K562 (cell line): ENCODE measurements at regions not wholly inside any gene's neighbourhood (a gene's known extent, or its start where the extent isn't known, plus 50 kb on each side); places are given as distances from the start of the nearest gene placed in this dataset.

Experiments
- ATAC-seq: fragments of 200-7000 bp; cut with Tn5 transposase; 3 replicates; pipeline ENCODE4 v1.9.1; 2020; ENCODE audit warnings: moderate library complexity
- BruUV-seq: library from RNA; stranded (reverse); fragments of 400-500 nt; replicated peaks from 2 replicates; lab custom pipeline; 2021; lab: Mats Ljungman, UMichigan
- CTCF ChIA-PET: fragments of 300-600 bp; formaldehyde crosslinking; extraction: SDS; loops from one replicate; lab custom pipeline; 2021; ENCODE audit warnings: low intra/inter-chr PET ratio; lab: Yijun Ruan, JAX
- POLR2A ChIA-PET: fragments of 300-600, 350-650 bp; sonication (Branson Sonifier 250); formaldehyde crosslinking; extraction: SDS; loops from one replicate; lab custom pipeline; 2021; ENCODE audit warnings: antibody characterized with exemption, inconsistent platforms; lab: Yijun Ruan, JAX
- DNase-seq, 4 experiments: peaks; one replicate each; pipeline versions ENCODE4 v3.0.0 to v3.0.0-alpha.2; 2011 to 2018; ENCODE audit warnings: low spot score in 3 of 4, mixed read lengths in 3 of 4; ENCODE audit errors: extremely low read depth in 1 of 4
- FAIRE-seq: peaks from 2 replicates; lab custom pipeline; 2011; peaks lifted over from hg19 to GRCh38; lab: Jason Lieb, UNC
- H2AFZ ChIP-seq: 2 replicates; pipeline ENCODE4 v1.6.0; 2011; ENCODE audit warnings: low read depth, low read length, control low read depth, inconsistent platforms
- H3K27ac ChIP-seq: fragments of 200-600 bp; 3 replicates; pipeline ENCODE4 v1.8.0; 2011; ENCODE audit warnings: low read depth, mild to moderate bottlenecking, control low read depth, inconsistent platforms, low read length, moderate library complexity, mixed read lengths; ENCODE audit errors: extremely low read depth
- H3K27me3 ChIP-seq, 2 experiments: fragments of 300-600 bp in 1 of 2; 2 replicates in 1 of 2; 3 replicates in 1 of 2; pipeline versions ENCODE4 v1.6.0 to v1.8.0; 2011; ENCODE audit warnings: inconsistent platforms in 2 of 2, low read length in 2 of 2, mild to moderate bottlenecking in 1 of 2, mixed read lengths in 1 of 2, moderate library complexity in 1 of 2; ENCODE audit not compliant: control insufficient read depth in 2 of 2, insufficient read depth in 2 of 2
- H3K36me3 ChIP-seq: fragments of 300-600 bp; 3 replicates; pipeline ENCODE4 v1.8.0; 2011; ENCODE audit warnings: mild to moderate bottlenecking, low read length, inconsistent platforms; ENCODE audit not compliant: control insufficient read depth, insufficient read depth
- H3K4me1 ChIP-seq, 2 experiments: fragments of 200-600 bp in 1 of 2; replicated peaks in 1 of 2; 2 replicates in 1 of 2; 3 replicates in 1 of 2; pipeline versions ENCODE4 v1.5.1 to v1.8.0; 2011; ENCODE audit warnings: inconsistent platforms in 2 of 2, low read length in 2 of 2, mild to moderate bottlenecking in 1 of 2, mixed read lengths in 1 of 2, moderate library complexity in 1 of 2; ENCODE audit not compliant: control insufficient read depth in 2 of 2, insufficient read depth in 2 of 2
- H3K4me2 ChIP-seq: 2 replicates; pipeline ENCODE4 v1.6.1; 2011; ENCODE audit warnings: low read length, control low read depth, inconsistent platforms, mixed read lengths; ENCODE audit not compliant: insufficient read depth
- H3K4me3 ChIP-seq: fragments of 200-600 bp; sonication (generic), shearing (Covaris generic); 2 replicates; pipeline ENCODE4 v1.5.1; 2016; ENCODE audit warnings: control low read depth, inconsistent platforms
- H3K79me2 ChIP-seq: fragments of 200-600 bp; 3 replicates; pipeline ENCODE4 v1.8.0; 2011; ENCODE audit warnings: low read length, inconsistent platforms; ENCODE audit not compliant: control insufficient read depth, insufficient read depth
- H3K9ac ChIP-seq, 2 experiments: 2 replicates each; pipeline versions ENCODE4 v1.6.0 to v1.6.1; 2011; ENCODE audit warnings: low read depth in 2 of 2, low read length in 2 of 2, control low read depth in 1 of 2, inconsistent platforms in 1 of 2, mild to moderate bottlenecking in 1 of 2, mixed read lengths in 1 of 2; ENCODE audit not compliant: insufficient read depth in 1 of 2
- H3K9me1 ChIP-seq: one replicate; pipeline ENCODE4 v1.6.0; 2011; ENCODE audit warnings: inconsistent platforms, mild to moderate bottlenecking, low read length, moderate library complexity; ENCODE audit not compliant: control insufficient read depth, insufficient read depth
- H3K9me3 ChIP-seq: replicated peaks from 2 replicates; pipeline ENCODE4 v1.5.1; 2011; ENCODE audit warnings: low read depth, low read length, inconsistent platforms; ENCODE audit not compliant: control insufficient read depth, insufficient read depth
- H4K20me1 ChIP-seq: replicated peaks from 2 replicates; pipeline ENCODE4 v1.6.1; 2011; ENCODE audit warnings: low read length, inconsistent platforms, mixed read lengths; ENCODE audit not compliant: control insufficient read depth, insufficient read depth
- ARID1B ChIP-seq: fragments of 450-650 bp; IDR thresholded peaks from 2 replicates; pipeline ENCODE4 v1.6.1; 2016; ENCODE audit warnings: antibody characterized with exemption, mild to moderate bottlenecking, inconsistent platforms
- BHLHE40 ChIP-seq: IDR thresholded peaks from 2 replicates; pipeline ENCODE4 v1.6.1; 2011; ENCODE audit warnings: low read length, improper control_type of control experiment
- BRCA1 ChIP-seq, 2 experiments: fragments of 450-650 bp in 1 of 2; sonication (generic) in 1 of 2; formaldehyde crosslinking in 1 of 2; IDR thresholded peaks; 2 replicates each; pipeline versions ENCODE4 v1.5.0 to v1.6.1; 2017 to 2020; ENCODE audit warnings: mild to moderate bottlenecking in 1 of 2, missing genetic modification reagents in 1 of 2
- HDAC3 ChIP-seq: fragments of 450-650 bp; IDR thresholded peaks from 2 replicates; pipeline ENCODE4 v1.6.1; 2018; ENCODE audit warnings: borderline replicate concordance, mild to moderate bottlenecking, moderate library complexity; ENCODE audit not compliant: partially characterized antibody
- HIVEP1 ChIP-seq: fragments of 250-450 bp; sonication (Bioruptor Pico); IDR thresholded peaks from 2 replicates; pipeline ENCODE4 v1.4.0; 2020; ENCODE audit warnings: mild to moderate bottlenecking
- IRF2 ChIP-seq: sonication (generic); formaldehyde crosslinking; IDR thresholded peaks from 2 replicates; pipeline ENCODE4 v1.8.1; 2022; ENCODE audit warnings: mild to moderate bottlenecking, missing genetic modification reagents
- PCBP1 ChIP-seq: fragments of 200-400 bp; formaldehyde crosslinking; IDR thresholded peaks from 2 replicates; pipeline ENCODE4 v1.6.1; 2018; ENCODE audit warnings: mild to moderate bottlenecking, low read depth, low read length; ENCODE audit not compliant: poor library complexity, severe bottlenecking
- POLR2G ChIP-seq: fragments of 200-400 bp; formaldehyde crosslinking; IDR thresholded peaks from 2 replicates; pipeline ENCODE4 v1.6.1; 2017; ENCODE audit warnings: low read depth, mild to moderate bottlenecking, antibody characterized with exemption, low read length, moderate library complexity
- SOX6 ChIP-seq: fragments of 450-650 bp; IDR thresholded peaks from 2 replicates; pipeline ENCODE4 v1.6.1; 2014; ENCODE audit warnings: mild to moderate bottlenecking
- ZNF165 ChIP-seq: fragments of 250-450 bp; sonication (Bioruptor Pico); IDR thresholded peaks from 2 replicates; pipeline ENCODE4 v1.4.0; 2020; ENCODE audit warnings: borderline replicate concordance
- ZNF175 ChIP-seq: fragments of 200-800 bp; sonication (Bioruptor generic); IDR thresholded peaks from 2 replicates; pipeline ENCODE4 v1.6.1; 2016; ENCODE audit warnings: low read depth, mild to moderate bottlenecking, missing genetic modification characterization, missing compliant biosample characterization
- ZNF347 ChIP-seq: fragments of 450-650 bp; formaldehyde crosslinking; IDR thresholded peaks from 2 replicates; pipeline ENCODE4 v1.4.0; 2020; ENCODE audit warnings: low read depth, mild to moderate bottlenecking, moderate library complexity
- ZNF431 ChIP-seq: sonication (generic); formaldehyde crosslinking; IDR thresholded peaks from 2 replicates; pipeline ENCODE4 v1.8.0; 2022; ENCODE audit warnings: mild to moderate bottlenecking, missing genetic modification reagents
- WGBS: fragments of 100-300 bp; shearing (Covaris generic); methylation state at CpG from one replicate; pipeline ENCODE4 v1.1.6; 2016; ENCODE audit warnings: low coverage, mixed read lengths; ENCODE audit not compliant: insufficient coverage; ENCODE audit errors: missing lambda C conversion rate; 5-methylcytosine and 5-hydroxymethylcytosine counted together
- in situ Hi-C: fragments of 300-500 bp; cut with MboI; formaldehyde crosslinking; loops from 4 replicates; pipeline ENCODE4 v1.15.0; 2018; ENCODE audit warnings: inconsistent platforms, mixed read lengths
- intact Hi-C: fragments of 100-400 bp; cut with micrococcal nuclease; formaldehyde crosslinking; loops from 2 replicates; pipeline ENCODE4 v1.14.2; 2022
- TF ChIP-seq, protein P1 (sequence below): fragments of 450-650 bp; IDR thresholded peaks from 2 replicates; pipeline ENCODE4 v1.6.1; 2018; ENCODE audit warnings: mild to moderate bottlenecking, low read depth; ENCODE audit not compliant: partially characterized antibody
- TF ChIP-seq, protein P2 (sequence below): sonication (generic); formaldehyde crosslinking; IDR thresholded peaks from 2 replicates; pipeline ENCODE4 v1.8.0; 2022; ENCODE audit warnings: mild to moderate bottlenecking, missing genetic modification reagents
- TF ChIP-seq, protein P3 (sequence below): sonication (generic); formaldehyde crosslinking; IDR thresholded peaks from 2 replicates; pipeline ENCODE4 v1.8.1; 2022; ENCODE audit warnings: missing genetic modification reagents

DNA sequence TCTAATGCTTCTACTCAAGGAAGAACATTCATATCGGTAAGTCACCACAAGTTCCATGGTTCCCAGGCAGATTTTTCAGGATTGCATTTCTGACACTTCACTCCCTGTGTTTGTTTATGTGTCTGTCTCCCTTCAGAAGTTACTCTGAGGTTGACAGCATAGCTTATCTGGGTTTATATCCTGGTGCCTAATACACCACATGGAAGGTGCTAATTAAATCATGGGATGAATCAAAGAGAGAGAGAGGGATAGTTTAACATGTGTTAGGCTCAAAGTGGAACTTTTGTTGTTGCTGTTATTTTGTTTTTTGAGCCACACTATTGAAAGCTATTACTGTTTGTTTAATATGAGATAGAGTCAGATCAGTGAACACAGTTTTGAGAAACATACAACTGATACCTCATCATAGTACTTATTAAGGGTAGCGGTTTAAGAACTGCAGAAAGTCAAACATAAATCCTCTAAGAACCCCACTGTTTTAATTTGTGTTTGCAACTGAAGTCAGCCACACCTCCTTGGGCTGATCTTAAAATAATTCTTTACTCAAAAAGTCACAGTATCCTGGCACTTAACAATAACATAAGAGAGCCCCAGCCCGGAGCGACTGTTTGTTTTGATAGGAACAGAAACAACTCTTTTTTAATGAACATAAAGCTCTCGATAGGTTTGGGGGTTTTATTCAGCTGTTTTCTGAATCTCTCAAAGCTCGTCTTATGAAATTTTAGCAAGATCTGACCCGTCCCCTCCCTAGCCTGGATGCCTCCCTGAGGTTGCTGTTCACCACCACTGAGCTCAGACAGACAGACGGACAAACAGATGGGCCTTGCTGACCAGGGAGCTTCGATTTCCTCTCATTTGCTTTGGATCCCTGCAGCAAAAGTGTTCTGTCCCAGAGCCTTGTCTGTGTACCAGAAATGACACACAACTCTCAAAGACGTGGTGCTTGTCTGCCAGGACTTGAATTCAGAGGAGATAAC is 98.3 kb upstream of the MYOCD start:
- Histone ChIP-seq H3K9me1 (no peaks in the 10 kb centered on the region), H3K4me1 (no peaks in the 10 kb centered on the region), H3K36me3 (no peaks in the 10 kb centered on the region), H3K79me2 (no peaks in the 10 kb centered on the region), H4K20me1 (no peaks in the 10 kb centered on the region), H3K4me2 (no peak overlapping the region), H3K4me3 (no peak overlapping the region), H3K27me3 (no peaks in the 10 kb centered on the region; a peak in 1 of 5 replicates), H2AFZ (no peak overlapping the region), H3K9me3 (no peaks in the 10 kb centered on the region), H3K27ac (no peak overlapping the region), H3K9ac (no peak overlapping the region)
- CTCF ChIA-PET, result no interaction called here
- POLR2A ChIA-PET, result no interaction called here
- intact Hi-C loops (no loop called here), in situ Hi-C loops (no loop called here)
- no TSS peak for BruUV-seq
- no peak for DNase-seq
- 2% methylated on average over 10 of the region's 10 CpGs for WGBS
- no peak for ATAC-seq
- FAIRE-seq, result no peak
- TF ChIP-seq, protein P1, sequence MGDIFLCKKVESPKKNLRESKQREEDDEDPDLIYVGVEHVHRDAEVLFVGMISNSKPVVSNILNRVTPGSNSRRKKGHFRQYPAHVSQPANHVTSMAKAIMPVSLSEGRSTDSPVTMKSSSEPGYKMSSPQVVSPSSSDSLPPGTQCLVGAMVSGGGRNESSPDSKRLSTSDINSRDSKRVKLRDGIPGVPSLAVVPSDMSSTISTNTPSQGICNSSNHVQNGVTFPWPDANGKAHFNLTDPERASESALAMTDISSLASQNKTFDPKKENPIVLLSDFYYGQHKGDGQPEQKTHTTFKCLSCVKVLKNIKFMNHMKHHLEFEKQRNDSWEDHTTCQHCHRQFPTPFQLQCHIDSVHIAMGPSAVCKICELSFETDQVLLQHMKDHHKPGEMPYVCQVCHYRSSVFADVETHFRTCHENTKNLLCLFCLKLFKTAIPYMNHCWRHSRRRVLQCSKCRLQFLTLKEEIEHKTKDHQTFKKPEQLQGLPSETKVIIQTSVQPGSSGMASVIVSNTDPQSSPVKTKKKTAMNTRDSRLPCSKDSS, result no peak
- TF ChIP-seq IRF2 (CRISPR knock-in tag), result no peak
- no peak for TF ChIP-seq ARID1B
- TF ChIP-seq ZNF165 (CRISPR knock-in tag), result no peak
- no peak for TF ChIP-seq BHLHE40
- TF ChIP-seq HDAC3, result no peak
- no peak for TF ChIP-seq ZNF347 (CRISPR knock-in tag)
- TF ChIP-seq ZNF431 (CRISPR knock-in tag), result no peak
- no peak for TF ChIP-seq PCBP1
- no peak for TF ChIP-seq HIVEP1
- no peak for TF ChIP-seq POLR2G
- no peak for TF ChIP-seq ZNF175
- TF ChIP-seq BRCA1 (IDR thresholded peaks at IDR 0.05), result no peak
- no peak for TF ChIP-seq BRCA1 (CRISPR knock-in tag; IDR thresholded peaks at IDR 0.05)
- TF ChIP-seq, protein P2, sequence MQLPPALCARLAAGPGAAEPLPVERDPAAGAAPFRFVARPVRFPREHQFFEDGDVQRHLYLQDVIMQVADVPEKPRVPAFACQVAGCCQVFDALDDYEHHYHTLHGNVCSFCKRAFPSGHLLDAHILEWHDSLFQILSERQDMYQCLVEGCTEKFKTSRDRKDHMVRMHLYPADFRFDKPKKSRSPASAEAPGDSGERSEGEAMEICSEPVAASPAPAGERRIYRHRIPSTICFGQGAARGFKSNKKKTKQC, result no peak
- TF ChIP-seq, protein P3, sequence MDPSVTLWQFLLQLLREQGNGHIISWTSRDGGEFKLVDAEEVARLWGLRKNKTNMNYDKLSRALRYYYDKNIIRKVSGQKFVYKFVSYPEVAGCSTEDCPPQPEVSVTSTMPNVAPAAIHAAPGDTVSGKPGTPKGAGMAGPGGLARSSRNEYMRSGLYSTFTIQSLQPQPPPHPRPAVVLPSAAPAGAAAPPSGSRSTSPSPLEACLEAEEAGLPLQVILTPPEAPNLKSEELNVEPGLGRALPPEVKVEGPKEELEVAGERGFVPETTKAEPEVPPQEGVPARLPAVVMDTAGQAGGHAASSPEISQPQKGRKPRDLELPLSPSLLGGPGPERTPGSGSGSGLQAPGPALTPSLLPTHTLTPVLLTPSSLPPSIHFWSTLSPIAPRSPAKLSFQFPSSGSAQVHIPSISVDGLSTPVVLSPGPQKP (CRISPR knock-in tag), result no peak
- no peak for TF ChIP-seq SOX6
- TF ChIP-seq, all 486 proteins: peak for 0
